Right lobe of liver (tissue), 6 donors: ENCODE measurements at regions not wholly inside any gene's neighbourhood (a gene's known extent, or its start where the extent isn't known, plus 50 kb on each side); places are given as distances from the start of the nearest gene placed in this dataset.

Experiments used
- ATAC-seq, 4 donors: fragments of 200-7000 bp; cut with Tn5 transposase; one replicate each; pipeline ENCODE4 v1.9.1; 2020; ENCODE audit warnings: mild to moderate bottlenecking in 4 of 4, moderate library complexity in 4 of 4
- DNase-seq, 3 donors: peaks; one replicate each; pipeline ENCODE4 v3.0.0-alpha.2; 2020
- H3K27ac ChIP-seq, 3 donors: fragments of 200-600 bp; one replicate each; pipeline ENCODE4 v1.8.0; 2022
- H3K27me3 ChIP-seq, 2 donors: fragments of 200-600 bp; one replicate each; pipeline ENCODE4 v1.8.0; 2022
- H3K36me3 ChIP-seq, 4 donors: fragments of 200-600 bp; sonication (generic) in 1 of 4; one replicate each; pipeline versions ENCODE4 v1.5.1 to v1.8.0; 2017 to 2022; ENCODE audit warnings: control low read depth in 1 of 4
- H3K4me1 ChIP-seq, 4 donors: fragments of 200-600 bp; sonication (generic) in 1 of 4; one replicate each; pipeline versions ENCODE4 v1.5.1 to v1.8.0; 2017 to 2022; ENCODE audit warnings: control low read depth in 1 of 4
- H3K4me3 ChIP-seq, 3 donors: fragments of 200-600 bp; one replicate each; pipeline ENCODE4 v1.8.0; 2022
- H3K9me3 ChIP-seq, 4 donors: fragments of 200-600 bp; sonication (generic) in 1 of 4; one replicate each; pipeline versions ENCODE4 v1.5.1 to v1.8.0; 2017 to 2022; ENCODE audit warnings: control low read depth in 1 of 4
- CTCF ChIP-seq, 4 donors: fragments of 200-600 bp in 3 of 4; fragments of 450-650 bp in 1 of 4; IDR thresholded peaks; one replicate each; pipeline versions ENCODE4 v1.5.1 to v1.8.0; 2016 to 2022; ENCODE audit warnings: antibody characterized with exemption in 4 of 4, mild to moderate bottlenecking in 2 of 4
- POLR2A ChIP-seq: fragments of 450-650 bp; IDR thresholded peaks from one replicate; pipeline ENCODE4 v1.6.1; 2017; ENCODE audit warnings: antibody characterized with exemption, mild to moderate bottlenecking
- WGBS: methylation state at CpG from one replicate; pipeline ENCODE4 v1.1.6; 2018; ENCODE audit warnings: low coverage, low lambda C conversion rate; ENCODE audit not compliant: insufficient coverage; ENCODE audit errors: missing lambda C conversion rate; 5-methylcytosine and 5-hydroxymethylcytosine counted together
- intact Hi-C, 2 donors: fragments of 100-400 bp; cut with DNase I; formaldehyde crosslinking; loops; one replicate each; pipeline versions ENCODE4 v1.11.2 to v1.14.1; 2022
- donor health status: DM: no; HTN: yes; CAD: no.
- donor health status: DM: no; HTN: no; CAD: no.
- donor health status: DM: no; HTN: no; CAD: no.
- donor health status: DM: no; HTN: yes; CAD: no.
- donor health status: DM: no; HTN: yes; CAD: no.

GRCh38 chr16:52033992-52034391 lies 513.0 kb downstream of the TOX3 start:
- ATAC-seq (no peak), DNase-seq (no peak)
- no peaks in the 10 kb centered on the region for H3K4me1 ChIP-seq
- no peak for TF ChIP-seq CTCF (IDR thresholded peaks at IDR 0.05)
- TF ChIP-seq POLR2A: no peak
- H3K4me3 ChIP-seq: no peak overlapping the region
- no peaks in the 10 kb centered on the region for H3K9me3 ChIP-seq
- no peaks in the 10 kb centered on the region for H3K36me3 ChIP-seq
- intact Hi-C loops: no loop called here
- H3K27ac ChIP-seq: no peak overlapping the region
- WGBS: 40% methylated on average over 1 of the region's 1 CpG
- no peaks in the 10 kb centered on the region for H3K27me3 ChIP-seq

- no peak overlapping the region for H3K4me3 ChIP-seq
- no peaks in the 10 kb centered on the region for H3K36me3 ChIP-seq
- ATAC-seq (no peak), DNase-seq (no peak)
- H3K27ac ChIP-seq: no peak overlapping the region
- no peaks in the 10 kb centered on the region for H3K9me3 ChIP-seq
- intact Hi-C loops: no loop called here
- H3K4me1 ChIP-seq: no peaks in the 10 kb centered on the region
- 69% methylated on average over 4 of the region's 4 CpGs for WGBS
- no peaks in the 10 kb centered on the region for H3K27me3 ChIP-seq
- no peak for TF ChIP-seq CTCF (IDR thresholded peaks at IDR 0.05)
- TF ChIP-seq POLR2A: no peak
Measured at GRCh38 chr16:52022980-52023379, 524.0 kb downstream of the TOX3 start.

- Histone ChIP-seq H3K4me1 (no peaks in the 10 kb centered on the region), H3K36me3 (no peaks in the 10 kb centered on the region), H3K9me3 (no peaks in the 10 kb centered on the region), H3K27me3 (no peaks in the 10 kb centered on the region), H3K4me3 (no peak overlapping the region), H3K27ac (no peak overlapping the region)
- intact Hi-C loops: no loop called here
- TF ChIP-seq POLR2A (no peak), CTCF (IDR thresholded peaks at IDR 0.05) (no peak)
- ATAC-seq (no peak), DNase-seq (no peak)
- WGBS: 79% methylated on average over 2 of the region's 3 CpGs
Measured at GRCh38 chr16:52022177-52022576, 524.8 kb downstream of the TOX3 start.

- no peaks in the 10 kb centered on the region for H3K4me1 ChIP-seq
- ATAC-seq (no peak), DNase-seq (no peak)
- H3K9me3 ChIP-seq: no peaks in the 10 kb centered on the region
- intact Hi-C loops: no loop called here
- no peaks in the 10 kb centered on the region for H3K36me3 ChIP-seq
- TF ChIP-seq CTCF (IDR thresholded peaks at IDR 0.05): no peak
- no peak overlapping the region for H3K27ac ChIP-seq
- H3K4me3 ChIP-seq: no peak overlapping the region
- 42% methylated on average over 2 of the region's 2 CpGs for WGBS
- no peaks in the 10 kb centered on the region for H3K27me3 ChIP-seq
Measured at GRCh38 chr16:52016387-52016786, 530.6 kb downstream of the TOX3 start.

GRCh38 chr16:52005551-52005950 lies 541.4 kb downstream of the TOX3 start:
- H3K9me3 ChIP-seq: no peaks in the 10 kb centered on the region
- intact Hi-C loops: no loop called here
- H3K4me1 ChIP-seq: no peaks in the 10 kb centered on the region
- ATAC-seq: no peak
- H3K27me3 ChIP-seq: no peaks in the 10 kb centered on the region
- H3K27ac ChIP-seq: no peak overlapping the region
- DNase-seq: no peak
- no peak overlapping the region for H3K4me3 ChIP-seq
- H3K36me3 ChIP-seq: no peaks in the 10 kb centered on the region
- TF ChIP-seq POLR2A (no peak), CTCF (IDR thresholded peaks at IDR 0.05) (no peak)
